GM11168 (cell line): ENCODE measurements at regions not wholly inside any gene's neighbourhood (a gene's known extent, or its start where the extent isn't known, plus 50 kb on each side); places are given as distances from the start of the nearest gene placed in this dataset.

Experiments used
- in situ Hi-C: fragments of 300-500 bp; cut with MboI; formaldehyde crosslinking; loops from one replicate; pipeline ENCODE4 v1.12.0; 2022; ENCODE audit warnings: low sequenced_read_pairs; ENCODE audit not compliant: unreplicated experiment

- in situ Hi-C loops = no loop called here
Measured at GRCh38 chr1:14531519-14531918, 67.0 kb upstream of the KAZN start.

GRCh38 chr1:14535619-14536355 lies 62.7 kb upstream of the KAZN start:
- in situ Hi-C loops = no loop called here

- in situ Hi-C loops = no loop called here
Measured at GRCh38 chr1:14538335-14538734, 60.1 kb upstream of the KAZN start.

- in situ Hi-C loops = no loop called here
Measured at GRCh38 chr1:14539309-14539708, 59.2 kb upstream of the KAZN start.

- in situ Hi-C loops = no loop called here
Measured at GRCh38 chr1:14539953-14540563, 58.4 kb upstream of the KAZN start.

- in situ Hi-C loops = no loop called here
Measured at GRCh38 chr1:14541348-14541747, 57.1 kb upstream of the KAZN start.

GRCh38 chr1:14543191-14543840 lies 55.2 kb upstream of the KAZN start:
- in situ Hi-C loops = no loop called here

GRCh38 chr1:14544319-14544718 lies 54.2 kb upstream of the KAZN start:
- in situ Hi-C loops = no loop called here

GRCh38 chr1:14545422-14546025 lies 53.0 kb upstream of the KAZN start:
- in situ Hi-C loops = no loop called here

- in situ Hi-C loops = no loop called here
Measured at GRCh38 chr1:14546416-14546815, 52.1 kb upstream of the KAZN start.
